Activated T-helper 2 cell treated with anti-CD3 and anti-CD28 coated beads, Interferon-gamma antibody, Interleukin-2, Interleukin-4, amounts not matched to agents 10 μg/mL and 5 μg/mL and 100 μg/mL, durations not matched to agents 14 hours and 24 hours and 36 hours (primary cell): ENCODE measurements at regions not wholly inside any gene's neighbourhood (a gene's known extent, or its start where the extent isn't known, plus 50 kb on each side); places are given as distances from the start of the nearest gene placed in this dataset.

Experiments
- DNase-seq: peaks from one replicate; pipeline ENCODE4 v3.0.0; 2021; ENCODE audit warnings: low spot score
- H3K27ac Mint-ChIP-seq: one replicate; pipeline ENCODE4 v1.8.0; 2021; ENCODE audit warnings: mixed read lengths
- H3K27me3 Mint-ChIP-seq: one replicate; pipeline ENCODE4 v1.8.0; 2021; ENCODE audit warnings: low read depth, mixed read lengths
- H3K36me3 Mint-ChIP-seq: one replicate; pipeline ENCODE4 v1.8.0; 2021; ENCODE audit warnings: low read depth, mixed read lengths
- H3K4me1 Mint-ChIP-seq: one replicate; pipeline ENCODE4 v1.8.0; 2021; ENCODE audit warnings: low read depth, mixed read lengths
- H3K4me3 Mint-ChIP-seq: one replicate; pipeline ENCODE4 v1.8.0; 2021; ENCODE audit warnings: low read depth, mild to moderate bottlenecking, moderate library complexity, mixed read lengths
- H3K9me3 Mint-ChIP-seq: one replicate; pipeline ENCODE4 v1.8.0; 2021; ENCODE audit warnings: mixed read lengths
- intact Hi-C: fragments of 100-400 bp; cut with micrococcal nuclease; formaldehyde crosslinking; loops from one replicate; pipeline ENCODE4 v1.15.1; 2023

DNA sequence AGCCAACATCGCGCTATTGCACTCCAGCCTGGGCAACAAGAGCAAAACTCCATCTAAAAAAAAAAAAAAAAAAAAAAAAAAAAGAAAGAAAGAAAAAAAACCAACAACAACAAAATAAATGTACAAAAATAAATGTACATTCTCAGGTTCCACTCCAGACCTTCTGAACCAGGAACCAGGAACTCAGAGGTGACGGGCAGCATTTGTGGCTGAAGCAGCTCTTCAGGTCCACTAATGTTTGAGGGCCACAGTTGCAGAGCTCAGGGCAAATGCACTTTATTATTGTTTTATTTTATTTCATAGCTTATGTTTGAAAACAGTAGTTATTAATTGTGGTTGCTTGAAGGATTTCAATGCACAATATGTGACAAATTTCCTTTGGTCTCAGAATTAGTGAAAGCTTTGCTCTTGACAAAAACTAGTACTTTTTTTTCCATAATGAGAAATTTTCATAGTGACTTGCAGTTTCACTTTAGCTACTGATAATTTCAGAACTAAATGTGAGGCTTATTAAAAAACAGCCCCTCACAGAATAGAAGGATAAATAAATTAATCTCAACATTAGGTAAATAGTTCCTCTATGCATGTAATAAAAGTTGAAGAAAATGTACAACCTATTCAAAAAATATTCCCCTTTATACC, 378.4 kb upstream of the SPHKAP start:
- DNase-seq = no peak
- H3K36me3 Mint-ChIP-seq = no peaks in the 10 kb centered on the region
- H3K4me1 Mint-ChIP-seq = no peaks in the 10 kb centered on the region
- intact Hi-C loops = no loop called here
- H3K4me3 Mint-ChIP-seq = no peak overlapping the region
- H3K27me3 Mint-ChIP-seq = no peaks in the 10 kb centered on the region
- no peaks in the 10 kb centered on the region for H3K9me3 Mint-ChIP-seq
- no peak overlapping the region for H3K27ac Mint-ChIP-seq

DNA sequence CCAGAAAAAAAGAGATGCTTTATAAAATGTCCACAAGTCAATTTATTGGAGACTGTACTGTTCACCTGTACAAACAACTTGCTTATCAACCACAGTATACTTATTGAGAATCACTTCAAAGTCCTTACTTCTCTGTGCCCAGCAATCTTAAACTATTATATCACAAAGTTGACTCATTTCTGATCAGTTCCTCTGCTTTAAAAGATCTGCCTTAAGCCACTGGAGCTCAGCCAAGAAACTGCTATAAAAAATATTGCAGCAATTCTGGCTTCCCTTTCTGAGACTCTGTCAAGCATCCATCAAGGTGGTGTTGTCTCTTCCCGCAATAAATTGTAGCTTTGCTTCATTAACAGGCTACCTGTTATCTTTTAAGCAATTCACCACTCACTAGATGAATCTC, 375.2 kb upstream of the SPHKAP start:
- Mint-ChIP-seq H3K4me3 (no peak overlapping the region), H3K9me3 (peaks cover 3% of the 10 kb centered on the region), H3K36me3 (no peaks in the 10 kb centered on the region), H3K27me3 (no peaks in the 10 kb centered on the region), H3K4me1 (no peaks in the 10 kb centered on the region), H3K27ac (no peak overlapping the region)
- no peak for DNase-seq
- intact Hi-C loops = no loop called here

DNA sequence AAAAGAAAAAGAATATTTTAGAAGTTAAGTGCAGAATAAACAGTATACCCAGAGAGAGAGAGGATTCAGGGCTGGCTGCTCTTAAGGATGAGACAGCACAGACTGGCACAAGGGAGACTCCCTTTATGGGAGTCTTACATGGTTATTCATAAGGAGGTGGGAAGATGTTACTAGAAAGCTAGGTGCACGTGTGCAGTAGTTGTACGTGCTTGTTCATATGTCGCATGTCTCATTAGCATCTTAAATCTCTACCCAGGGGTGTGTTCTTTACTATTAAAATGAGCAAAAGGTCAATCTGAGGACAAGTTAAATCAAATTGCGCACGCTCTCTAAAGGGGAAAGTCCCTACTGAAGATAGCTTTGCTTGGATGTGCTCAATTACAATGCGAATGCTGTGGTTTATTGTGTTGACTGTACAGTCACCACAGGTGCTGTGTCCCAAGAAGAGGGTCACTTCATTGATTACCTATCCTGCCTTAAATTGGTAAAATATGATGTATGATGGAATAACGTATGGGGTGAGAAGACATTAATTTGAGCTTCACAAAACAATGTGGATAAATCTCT, 368.0 kb upstream of the SPHKAP start:
- Mint-ChIP-seq H3K27me3 (no peaks in the 10 kb centered on the region), H3K36me3 (no peaks in the 10 kb centered on the region), H3K4me1 (no peaks in the 10 kb centered on the region), H3K27ac (no peak overlapping the region), H3K9me3 (peaks cover 5% of the 10 kb centered on the region), H3K4me3 (no peak overlapping the region)
- no peak for DNase-seq
- intact Hi-C loops = no loop called here

DNA sequence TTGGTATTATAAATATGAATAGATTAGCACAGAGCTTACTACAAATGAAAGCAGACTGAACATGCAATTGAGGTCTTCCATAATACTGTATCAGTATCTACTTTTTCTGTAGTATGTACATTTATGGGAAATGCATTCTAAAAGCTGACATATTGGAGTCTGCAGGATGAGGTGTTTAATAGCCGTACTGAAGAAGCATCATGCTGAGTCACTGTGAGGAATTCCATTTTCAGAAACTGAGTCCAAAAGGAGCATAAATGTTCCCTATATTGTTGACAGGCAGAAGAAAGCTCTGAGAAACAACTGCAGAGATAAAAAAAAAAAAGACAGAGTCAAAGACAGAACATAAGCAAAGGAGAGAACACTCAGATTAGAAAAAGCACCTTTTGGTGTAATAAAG, 366.7 kb upstream of the SPHKAP start:
- Mint-ChIP-seq H3K9me3 (peaks cover 5% of the 10 kb centered on the region), H3K4me1 (no peaks in the 10 kb centered on the region), H3K36me3 (no peaks in the 10 kb centered on the region), H3K27me3 (no peaks in the 10 kb centered on the region), H3K27ac (no peak overlapping the region), H3K4me3 (no peak overlapping the region)
- DNase-seq = no peak
- intact Hi-C loops = no loop called here

DNA sequence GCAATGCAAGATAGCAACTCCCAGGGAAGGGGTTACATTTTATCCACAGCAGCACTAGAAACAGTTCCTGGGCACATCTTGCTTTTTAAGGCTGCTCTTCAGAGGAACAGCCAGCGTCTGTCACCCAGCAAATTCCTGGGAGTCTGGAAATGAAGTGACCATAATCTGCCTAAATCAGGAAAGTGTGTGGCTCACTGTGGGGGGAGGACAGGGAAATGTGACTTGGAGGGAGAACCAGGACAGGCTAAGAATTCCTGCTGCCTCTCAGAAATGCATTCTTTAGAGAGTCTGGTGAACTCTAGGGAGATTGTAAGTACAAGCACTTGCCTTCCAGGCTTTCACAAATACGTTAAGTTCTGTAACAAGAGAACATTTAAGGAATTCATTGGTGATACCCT, 364.3 kb upstream of the SPHKAP start:
- Mint-ChIP-seq H3K4me3 (no peak overlapping the region), H3K36me3 (no peaks in the 10 kb centered on the region), H3K9me3 (peaks cover 7% of the 10 kb centered on the region), H3K27ac (no peak overlapping the region), H3K4me1 (no peaks in the 10 kb centered on the region), H3K27me3 (no peaks in the 10 kb centered on the region)
- intact Hi-C loops = no loop called here
- no peak for DNase-seq

DNA sequence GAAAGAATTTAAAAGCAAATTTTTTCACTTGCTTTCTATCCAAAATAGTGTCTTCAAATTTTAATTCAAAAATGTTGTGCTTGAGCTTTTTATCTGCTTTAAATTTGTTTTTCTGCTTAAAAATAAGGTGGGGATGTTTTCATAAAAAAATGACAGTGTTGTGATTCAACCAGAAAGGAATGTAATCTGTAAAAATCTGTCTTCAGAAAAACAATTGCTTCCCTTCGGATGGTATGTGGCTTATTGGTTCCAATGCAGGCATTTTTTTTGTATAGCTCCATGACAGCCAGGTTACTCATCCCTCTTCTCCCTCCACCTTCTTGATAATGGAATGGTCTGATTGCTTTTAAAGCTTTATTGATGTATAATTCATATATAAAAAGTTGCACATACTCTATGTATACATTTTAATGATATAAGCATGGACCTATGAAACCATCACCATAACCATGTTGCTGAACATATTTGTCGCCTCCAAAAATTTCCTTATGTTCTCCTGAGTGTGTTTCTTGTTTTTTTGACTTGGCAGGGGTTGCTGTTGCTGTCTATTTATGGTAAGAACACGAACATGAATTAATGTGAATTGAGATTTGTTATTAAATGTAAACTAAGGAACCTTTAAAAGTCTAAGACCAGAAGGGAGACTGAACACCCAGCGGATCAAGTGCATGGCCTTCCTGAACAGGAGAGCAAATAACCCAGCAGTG, 363.7 kb upstream of the SPHKAP start:
- H3K4me1 Mint-ChIP-seq = no peaks in the 10 kb centered on the region
- no peak overlapping the region for H3K4me3 Mint-ChIP-seq
- intact Hi-C loops = no loop called here
- H3K27me3 Mint-ChIP-seq = no peaks in the 10 kb centered on the region
- H3K9me3 Mint-ChIP-seq = peaks cover 10% of the 10 kb centered on the region
- H3K27ac Mint-ChIP-seq = no peak overlapping the region
- no peaks in the 10 kb centered on the region for H3K36me3 Mint-ChIP-seq
- no peak for DNase-seq

DNA sequence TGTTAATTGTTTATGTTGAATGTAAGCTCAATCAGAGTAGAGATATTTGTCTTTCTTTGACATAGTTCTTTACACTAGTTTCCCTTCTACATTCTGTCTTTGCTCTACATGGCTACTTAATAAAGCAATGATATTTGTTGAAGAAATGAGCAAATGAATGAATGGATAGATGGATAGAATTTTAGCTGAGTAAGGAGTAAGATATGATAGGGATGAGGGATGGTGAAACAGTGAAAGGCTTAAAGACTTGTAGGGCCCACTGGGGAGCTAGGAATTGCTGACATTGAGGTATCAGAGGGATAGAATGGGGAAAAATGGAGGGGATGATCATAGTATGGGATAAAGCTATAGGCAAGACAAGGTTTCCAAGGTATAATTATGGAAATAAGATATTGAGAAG, 361.6 kb upstream of the SPHKAP start:
- H3K4me1 Mint-ChIP-seq = no peaks in the 10 kb centered on the region
- H3K36me3 Mint-ChIP-seq = no peaks in the 10 kb centered on the region
- DNase-seq = no peak
- peaks cover 6% of the 10 kb centered on the region for H3K9me3 Mint-ChIP-seq
- H3K27ac Mint-ChIP-seq = no peak overlapping the region
- no peaks in the 10 kb centered on the region for H3K27me3 Mint-ChIP-seq
- intact Hi-C loops = no loop called here
- H3K4me3 Mint-ChIP-seq = no peak overlapping the region

DNA sequence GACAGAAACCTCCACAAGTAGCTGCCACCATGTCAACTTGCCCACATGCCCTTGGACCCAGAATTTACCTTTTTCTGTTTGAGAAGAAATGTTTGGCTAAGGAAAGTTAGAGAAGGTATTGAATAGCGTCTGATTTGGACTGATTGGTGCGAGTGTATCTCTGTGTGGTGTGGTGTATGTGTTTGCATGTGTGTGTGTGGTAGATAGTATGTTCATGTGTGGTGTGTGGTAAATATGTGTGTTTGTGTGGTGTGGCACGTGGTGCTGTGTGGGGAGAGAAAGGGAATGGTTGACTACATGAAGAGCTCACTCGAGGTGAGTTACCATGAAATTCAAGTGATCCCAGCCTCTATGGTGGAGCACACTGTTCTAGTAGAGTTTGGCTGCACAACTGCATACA, 360.8 kb upstream of the SPHKAP start:
- no peak overlapping the region for H3K27ac Mint-ChIP-seq
- DNase-seq = no peak
- H3K27me3 Mint-ChIP-seq = no peaks in the 10 kb centered on the region
- peaks cover 10% of the 10 kb centered on the region for H3K9me3 Mint-ChIP-seq
- H3K36me3 Mint-ChIP-seq = no peaks in the 10 kb centered on the region
- no peak overlapping the region for H3K4me3 Mint-ChIP-seq
- intact Hi-C loops = no loop called here
- no peaks in the 10 kb centered on the region for H3K4me1 Mint-ChIP-seq

DNA sequence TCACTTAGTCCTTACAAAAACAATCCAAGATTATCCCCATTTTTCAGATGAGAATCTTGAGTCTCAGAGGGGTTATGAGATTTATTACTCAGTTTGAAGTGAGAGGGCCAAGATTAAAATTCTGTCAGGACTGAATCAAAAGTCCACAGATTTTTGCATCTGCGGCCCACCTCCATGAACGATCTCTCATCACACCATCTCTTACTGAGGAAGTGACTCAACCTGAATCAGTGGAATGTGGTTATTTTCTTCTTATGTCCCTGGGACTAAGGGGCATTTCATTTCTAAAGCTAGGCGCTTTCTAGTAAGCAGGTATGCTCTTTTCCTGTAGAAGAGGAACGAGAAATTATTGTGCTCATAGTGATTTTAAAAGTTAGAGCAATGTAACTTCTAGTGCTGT, 360.3 kb upstream of the SPHKAP start:
- no peak overlapping the region for H3K27ac Mint-ChIP-seq
- intact Hi-C loops = no loop called here
- no peaks in the 10 kb centered on the region for H3K36me3 Mint-ChIP-seq
- no peaks in the 10 kb centered on the region for H3K4me1 Mint-ChIP-seq
- H3K27me3 Mint-ChIP-seq = no peaks in the 10 kb centered on the region
- H3K9me3 Mint-ChIP-seq = peaks cover 10% of the 10 kb centered on the region
- DNase-seq = no peak
- H3K4me3 Mint-ChIP-seq = no peak overlapping the region

DNA sequence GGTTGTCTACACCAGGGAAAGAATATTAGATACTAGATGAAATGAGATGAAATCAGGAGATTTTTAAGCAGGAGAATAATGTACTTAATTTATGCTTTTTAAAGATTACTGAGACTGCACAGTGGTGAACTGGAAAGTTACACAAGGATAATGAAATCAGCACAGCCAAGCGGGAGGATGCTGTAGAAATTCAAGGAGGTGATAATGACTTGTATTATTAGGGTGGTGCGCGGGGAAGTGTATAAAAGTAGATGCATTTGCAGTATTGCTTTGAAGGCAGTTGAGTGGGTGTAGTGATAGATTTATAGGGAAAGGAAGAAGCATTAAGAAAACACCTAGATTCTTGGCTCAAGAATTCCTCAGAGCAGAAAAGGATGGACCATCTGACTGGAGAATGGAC, 359.5 kb upstream of the SPHKAP start:
- Mint-ChIP-seq H3K4me3 (no peak overlapping the region), H3K4me1 (no peaks in the 10 kb centered on the region), H3K27ac (no peak overlapping the region), H3K36me3 (no peaks in the 10 kb centered on the region), H3K9me3 (peaks cover 10% of the 10 kb centered on the region), H3K27me3 (no peaks in the 10 kb centered on the region)
- DNase-seq = no peak
- intact Hi-C loops = no loop called here

DNA sequence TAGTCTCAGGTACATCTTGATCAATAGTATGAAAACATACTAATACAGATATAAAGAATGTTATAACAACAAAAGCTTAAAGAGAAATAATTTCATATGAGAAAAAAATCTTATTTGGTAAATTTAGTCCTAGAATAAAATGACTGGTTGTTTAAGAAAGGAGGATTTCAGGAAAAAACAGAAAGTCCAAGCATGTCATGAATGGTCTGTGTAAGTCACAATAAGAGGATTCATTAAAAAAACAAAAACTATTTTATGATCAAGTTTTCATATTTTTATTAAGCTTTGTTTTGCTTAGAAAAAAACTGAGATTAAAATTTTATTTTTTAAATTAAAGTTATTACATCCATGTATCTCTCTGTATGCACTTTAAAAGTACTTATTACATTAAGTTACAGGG, 353.9 kb upstream of the SPHKAP start:
- Mint-ChIP-seq H3K9me3 (peaks cover 29% of the 10 kb centered on the region), H3K36me3 (no peaks in the 10 kb centered on the region), H3K4me3 (no peak overlapping the region), H3K27ac (no peak overlapping the region), H3K4me1 (no peaks in the 10 kb centered on the region), H3K27me3 (no peaks in the 10 kb centered on the region)
- intact Hi-C loops = no loop called here
- DNase-seq = no peak

DNA sequence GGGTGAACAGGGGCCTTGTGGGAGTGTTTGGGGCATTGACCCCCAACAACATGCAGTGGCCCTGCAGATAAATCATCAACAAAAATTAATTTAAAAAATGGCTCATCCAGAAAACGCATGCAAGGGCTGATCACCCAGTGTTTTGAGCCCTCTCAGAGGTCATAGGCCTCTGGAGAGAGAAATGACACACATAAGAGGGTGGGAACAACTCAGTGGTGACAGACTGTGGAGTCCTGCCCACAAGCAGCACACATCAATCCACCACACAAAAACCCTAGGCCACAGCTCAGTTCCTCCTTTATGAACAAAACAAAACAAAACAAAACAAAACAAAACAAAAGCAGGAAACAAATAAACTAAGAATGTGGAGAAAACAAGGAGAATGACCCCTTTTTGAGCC, 351.7 kb upstream of the SPHKAP start:
- DNase-seq = no peak
- peaks cover 40% of the 10 kb centered on the region for H3K9me3 Mint-ChIP-seq
- no peaks in the 10 kb centered on the region for H3K4me1 Mint-ChIP-seq
- H3K27ac Mint-ChIP-seq = no peak overlapping the region
- H3K27me3 Mint-ChIP-seq = no peaks in the 10 kb centered on the region
- H3K36me3 Mint-ChIP-seq = no peaks in the 10 kb centered on the region
- H3K4me3 Mint-ChIP-seq = no peak overlapping the region
- intact Hi-C loops = no loop called here

DNA sequence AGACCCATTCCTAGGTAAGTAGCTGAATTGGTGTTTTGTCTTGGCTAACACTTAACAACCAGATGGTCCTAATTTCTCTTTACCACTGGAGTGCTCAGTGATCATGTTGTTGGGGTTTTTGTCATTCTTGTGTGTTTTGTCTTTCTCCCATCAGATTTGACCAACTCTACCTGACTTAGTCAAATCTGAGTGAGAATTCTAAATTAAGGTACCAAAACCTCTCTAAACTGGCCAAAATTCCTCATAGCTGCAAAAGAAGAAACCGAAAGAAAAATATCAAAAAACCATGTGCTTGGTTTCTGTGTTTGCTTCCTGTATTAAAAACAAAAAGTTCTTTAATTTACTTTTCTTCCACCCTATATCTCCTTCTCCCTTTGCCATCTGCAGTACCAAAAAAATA, 350.7 kb upstream of the SPHKAP start:
- Mint-ChIP-seq H3K4me1 (no peaks in the 10 kb centered on the region), H3K9me3 (peaks cover 35% of the 10 kb centered on the region), H3K27me3 (no peaks in the 10 kb centered on the region), H3K4me3 (no peak overlapping the region), H3K36me3 (no peaks in the 10 kb centered on the region), H3K27ac (no peak overlapping the region)
- intact Hi-C loops = no loop called here
- no peak for DNase-seq
